ENCODE measurements at regions not wholly inside any gene's neighbourhood (a gene's known extent, or its start where the extent isn't known, plus 50 kb on each side); places are given as distances from the start of the nearest gene placed in this dataset.

- TF ChIP-seq, protein P1, sequence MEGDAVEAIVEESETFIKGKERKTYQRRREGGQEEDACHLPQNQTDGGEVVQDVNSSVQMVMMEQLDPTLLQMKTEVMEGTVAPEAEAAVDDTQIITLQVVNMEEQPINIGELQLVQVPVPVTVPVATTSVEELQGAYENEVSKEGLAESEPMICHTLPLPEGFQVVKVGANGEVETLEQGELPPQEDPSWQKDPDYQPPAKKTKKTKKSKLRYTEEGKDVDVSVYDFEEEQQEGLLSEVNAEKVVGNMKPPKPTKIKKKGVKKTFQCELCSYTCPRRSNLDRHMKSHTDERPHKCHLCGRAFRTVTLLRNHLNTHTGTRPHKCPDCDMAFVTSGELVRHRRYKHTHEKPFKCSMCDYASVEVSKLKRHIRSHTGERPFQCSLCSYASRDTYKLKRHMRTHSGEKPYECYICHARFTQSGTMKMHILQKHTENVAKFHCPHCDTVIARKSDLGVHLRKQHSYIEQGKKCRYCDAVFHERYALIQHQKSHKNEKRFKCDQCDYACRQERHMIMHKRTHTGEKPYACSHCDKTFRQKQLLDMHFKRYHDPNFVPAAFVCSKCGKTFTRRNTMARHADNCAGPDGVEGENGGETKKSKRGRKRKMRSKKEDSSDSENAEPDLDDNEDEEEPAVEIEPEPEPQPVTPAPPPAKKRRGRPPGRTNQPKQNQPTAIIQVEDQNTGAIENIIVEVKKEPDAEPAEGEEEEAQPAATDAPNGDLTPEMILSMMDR (conservative IDR thresholded peaks at IDR 0.05), result no peak
- no peak for TF ChIP-seq ZFX (IDR thresholded peaks at IDR 0.05)
Measured at GRCh38 chr6:15763837-15764236, 101.0 kb upstream of the DTNBP1 start.
